ENCODE measurements at regions not wholly inside any gene's neighbourhood (a gene's known extent, or its start where the extent isn't known, plus 50 kb on each side); places are given as distances from the start of the nearest gene placed in this dataset.

DNA sequence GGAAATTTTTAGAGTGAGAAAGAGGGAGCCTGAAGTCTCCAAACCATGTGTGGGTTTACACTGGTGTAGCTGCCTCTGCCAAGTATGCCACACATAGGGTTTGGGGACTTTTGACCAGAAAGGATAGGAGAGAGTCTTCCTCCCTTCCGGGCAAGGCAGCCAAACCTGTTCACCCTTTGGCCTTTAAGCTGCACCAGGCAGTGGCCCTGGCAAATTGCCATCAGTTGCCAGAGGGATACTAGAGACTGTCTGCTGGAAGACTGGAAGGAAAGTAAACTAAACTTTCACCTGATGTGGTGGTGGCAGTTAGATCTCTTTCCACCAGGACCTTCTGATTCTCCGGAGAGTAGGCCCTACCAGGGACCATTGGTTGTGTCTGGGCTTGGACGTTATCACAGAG lies 1263.2 kb downstream of the FAM181B start:
- intact Hi-C loops (cut with DNase I, micrococcal nuclease), result no loop called here
- ATAC-seq (no peak), DNase-seq (peak in 1 of 2 donors; percentile 3)

DNA sequence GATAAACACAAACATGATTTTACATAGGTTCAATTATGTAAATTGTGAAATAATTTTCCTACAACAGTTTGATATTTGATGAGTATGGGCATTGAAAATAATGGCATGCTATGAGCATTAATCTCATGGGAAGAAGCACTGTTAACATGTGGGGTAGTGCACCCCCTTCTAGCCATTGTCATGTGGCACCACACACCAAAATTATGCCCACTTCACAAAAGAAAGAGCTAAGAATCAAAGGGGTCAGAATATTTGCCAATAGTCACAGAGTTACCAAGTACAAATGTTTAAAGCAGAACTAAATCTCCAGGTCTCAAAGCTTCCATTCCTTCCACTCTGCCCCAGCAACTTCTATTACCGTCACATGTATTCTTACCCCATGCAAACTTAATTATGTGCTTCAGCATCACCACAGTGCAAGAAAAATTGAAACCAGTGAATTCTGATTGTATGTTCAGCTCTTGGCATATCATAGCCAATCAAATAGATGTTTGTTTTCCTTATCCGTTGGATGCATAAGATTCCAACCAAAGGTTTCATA lies 1273.8 kb downstream of the FAM181B start:
- intact Hi-C loops (cut with DNase I, micrococcal nuclease), result no loop called here
- no peak for ATAC-seq
- no peak for DNase-seq

DNA sequence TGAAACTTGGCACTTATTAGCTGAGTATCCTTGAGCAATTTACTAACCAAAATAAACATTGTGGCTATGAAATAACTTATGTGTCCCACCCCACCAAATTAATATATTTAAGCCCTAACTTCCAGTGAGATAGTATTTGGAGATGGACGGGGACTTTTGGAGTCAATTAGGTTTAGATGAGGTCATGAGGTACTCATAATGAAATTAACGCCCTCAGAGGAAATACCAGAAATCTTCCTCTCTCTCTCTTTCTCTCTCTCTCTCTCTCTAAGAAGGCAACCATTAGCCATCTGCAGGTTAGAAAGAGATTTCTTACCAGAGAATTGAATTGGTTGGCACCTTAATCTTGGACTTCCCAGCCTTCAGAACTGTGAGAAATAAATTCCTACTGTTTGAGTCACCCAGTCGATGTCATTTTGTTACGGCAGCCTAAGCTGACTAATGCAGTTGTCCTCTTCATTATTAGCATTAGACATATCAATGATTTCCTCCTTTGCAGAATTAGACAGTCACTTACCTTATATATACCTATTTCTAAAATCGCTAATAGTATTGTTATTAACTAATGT lies 1284.0 kb downstream of the FAM181B start:
- DNase-seq (no peak), ATAC-seq (no peak)
- intact Hi-C loops (cut with DNase I, micrococcal nuclease), result no loop called here

GRCh38 chr11:81444297-81444696 lies 1289.4 kb downstream of the FAM181B start:
- intact Hi-C loops (cut with DNase I, micrococcal nuclease), result no loop called here
- no peak for DNase-seq
- ATAC-seq, result no peak

DNA sequence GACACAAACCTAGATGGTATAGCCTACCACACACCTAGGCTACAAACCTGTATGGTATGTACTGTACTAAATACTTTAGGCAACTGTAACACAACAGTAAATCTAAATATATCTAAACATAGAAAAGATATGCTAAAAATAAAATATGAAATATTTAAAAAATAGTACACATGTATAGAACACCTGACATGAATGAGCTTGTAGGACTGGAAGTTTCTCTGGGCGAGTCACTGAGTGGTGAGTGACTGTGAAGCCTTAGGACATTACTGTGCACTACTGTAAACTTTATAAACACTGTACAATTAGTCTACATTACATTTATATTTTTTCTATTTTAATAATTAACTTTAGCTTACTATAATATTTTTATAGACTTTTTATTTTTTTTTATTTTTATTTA lies 1301.3 kb downstream of the FAM181B start:
- ATAC-seq, result no peak
- DNase-seq, result no peak
- intact Hi-C loops (cut with DNase I, micrococcal nuclease), result no loop called here

DNA sequence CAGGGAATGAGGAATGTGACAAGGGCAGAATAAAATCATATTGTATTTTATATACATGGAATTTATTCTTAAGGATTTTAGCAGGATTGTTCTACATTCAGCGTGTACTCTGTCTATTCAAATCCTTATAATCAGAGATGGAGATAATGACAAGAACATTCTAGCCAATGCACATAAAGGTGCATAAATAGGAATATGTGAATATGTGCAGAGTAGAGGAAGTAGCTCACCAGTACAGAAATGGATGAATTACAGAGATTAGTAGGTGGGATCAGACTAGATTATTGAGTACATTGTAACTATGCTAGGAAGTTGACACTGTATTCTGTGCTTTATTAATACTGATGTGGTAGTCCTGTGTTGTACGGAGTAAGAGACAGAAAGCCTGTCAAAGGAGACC lies 1308.8 kb downstream of the FAM181B start:
- DNase-seq (no peak), ATAC-seq (no peak)
- intact Hi-C loops (cut with DNase I, micrococcal nuclease), result no loop called here

DNA sequence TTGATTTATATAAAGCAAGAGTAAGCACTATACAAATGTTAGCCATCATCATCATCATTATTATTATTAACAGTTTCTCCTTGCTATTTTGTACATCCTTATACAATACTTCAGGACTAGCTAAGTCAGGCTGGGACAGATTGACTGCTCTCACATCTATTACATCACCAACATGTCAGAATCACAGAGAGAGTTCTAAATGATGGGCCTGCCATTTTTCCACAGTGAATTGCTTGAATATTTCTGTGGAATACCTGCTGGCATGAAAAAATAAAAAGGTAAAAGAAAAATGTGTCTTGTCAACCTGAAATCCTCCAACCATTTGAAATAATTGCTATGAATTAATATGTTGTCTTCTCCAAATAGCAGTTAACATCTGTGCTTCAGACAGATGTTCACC lies 1311.3 kb downstream of the FAM181B start:
- DNase-seq (no peak), ATAC-seq (no peak)
- intact Hi-C loops (cut with DNase I, micrococcal nuclease), result no loop called here

DNA sequence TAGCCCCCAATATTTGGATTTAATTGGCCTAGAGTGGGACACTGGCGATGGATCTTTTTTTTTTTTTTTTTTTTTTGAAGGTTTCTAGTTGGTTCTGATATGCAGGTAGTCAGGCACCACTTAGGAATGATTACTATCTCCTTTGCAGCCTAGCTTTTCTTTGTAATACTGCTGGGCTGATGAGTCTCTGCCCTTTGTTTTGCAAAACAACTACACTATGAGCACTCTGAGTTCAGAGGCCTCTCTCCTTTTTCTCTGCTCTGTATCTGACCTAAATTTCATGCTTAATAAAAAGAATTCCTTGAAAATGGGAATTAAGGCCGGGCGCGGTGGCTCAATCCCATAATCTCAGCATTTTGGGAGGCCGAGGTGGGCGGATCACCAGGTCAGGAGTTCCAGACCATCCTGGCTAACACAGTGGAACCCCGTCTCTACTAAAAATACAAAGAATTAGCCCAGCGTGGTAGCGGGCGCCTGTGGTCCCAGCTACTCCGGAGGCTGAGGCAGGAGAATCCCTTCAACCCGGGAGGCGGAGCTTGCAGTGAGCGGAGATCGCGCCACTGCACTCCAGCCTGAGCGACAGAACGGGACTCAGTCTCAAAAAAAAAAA lies 1312.3 kb downstream of the FAM181B start:
- intact Hi-C loops (cut with DNase I, micrococcal nuclease), result no loop called here
- no peak for DNase-seq
- no peak for ATAC-seq

DNA sequence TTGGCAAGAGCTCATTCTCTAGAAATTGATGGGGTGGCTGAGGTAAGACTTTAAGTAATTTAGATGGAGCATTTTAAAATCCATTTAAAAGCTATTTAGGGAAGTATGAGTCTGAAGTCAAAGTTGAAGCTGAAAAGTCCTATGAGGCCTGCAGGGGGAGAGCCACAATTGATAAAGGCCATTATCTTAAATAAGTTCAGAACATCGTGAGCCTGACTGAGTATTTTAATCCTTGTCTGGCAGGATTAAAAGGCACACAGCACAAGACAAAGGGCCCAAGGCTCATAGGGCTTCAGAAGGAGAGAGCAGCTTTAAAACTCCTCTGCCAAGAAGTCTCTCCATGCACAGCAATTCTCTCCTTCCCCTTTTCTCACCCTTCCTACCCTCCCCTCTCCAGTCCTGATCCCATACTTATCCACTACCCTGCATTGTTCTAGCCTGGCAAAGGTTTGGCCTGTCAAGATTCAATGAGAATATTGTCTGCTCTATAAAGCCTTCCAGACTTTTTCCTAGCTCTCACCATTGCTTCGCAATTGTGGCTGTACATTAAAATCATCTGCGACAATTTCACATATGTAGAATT lies 1312.9 kb downstream of the FAM181B start:
- DNase-seq (no peak), ATAC-seq (no peak)
- intact Hi-C loops (cut with DNase I, micrococcal nuclease), result no loop called here

DNA sequence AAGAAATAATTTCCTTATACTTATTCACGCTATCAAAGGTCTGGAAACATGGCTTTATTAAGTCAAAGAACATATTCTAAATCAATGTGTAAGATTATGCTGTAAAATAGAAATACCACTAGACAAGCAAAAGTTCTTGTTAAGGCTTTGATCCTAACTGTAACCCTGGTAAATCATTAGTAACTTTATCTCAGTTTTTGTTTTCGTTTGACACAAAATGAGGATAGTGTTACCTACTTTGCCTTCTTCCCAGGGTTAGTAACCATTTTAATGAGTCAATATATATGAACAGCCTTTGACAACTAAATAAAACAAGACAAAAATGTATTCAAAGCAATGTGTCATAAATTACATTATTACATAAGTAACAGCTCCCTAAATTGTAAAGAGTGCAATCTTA lies 1336.3 kb downstream of the FAM181B start:
- intact Hi-C loops (cut with DNase I, micrococcal nuclease), result no loop called here
- ATAC-seq, result no peak
- no peak for DNase-seq

GRCh38 chr11:81394311-81394710 lies 1339.4 kb downstream of the FAM181B start:
- intact Hi-C loops (cut with DNase I, micrococcal nuclease), result no loop called here
- no peak for DNase-seq
- no peak for ATAC-seq

DNA sequence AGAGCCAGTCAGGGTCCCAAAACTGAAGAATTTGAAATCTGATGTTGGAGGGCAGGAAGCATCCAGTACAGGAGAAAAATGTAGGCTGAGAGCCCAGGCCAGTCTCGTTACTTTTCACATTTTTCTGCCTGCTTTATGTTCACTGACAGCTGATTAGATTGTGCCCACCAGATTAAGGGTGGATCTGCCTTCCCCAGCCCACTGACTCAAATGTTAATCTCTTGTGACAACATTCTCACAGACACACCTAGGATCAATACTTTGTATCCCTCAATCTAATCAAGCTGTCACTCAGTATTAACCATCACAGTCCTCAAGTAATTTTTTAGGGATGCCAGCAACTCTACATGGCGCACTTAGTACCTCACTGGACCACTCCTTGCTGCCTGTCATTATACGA lies 1345.3 kb downstream of the FAM181B start:
- no peak for ATAC-seq
- intact Hi-C loops (cut with DNase I, micrococcal nuclease), result no loop called here

DNA sequence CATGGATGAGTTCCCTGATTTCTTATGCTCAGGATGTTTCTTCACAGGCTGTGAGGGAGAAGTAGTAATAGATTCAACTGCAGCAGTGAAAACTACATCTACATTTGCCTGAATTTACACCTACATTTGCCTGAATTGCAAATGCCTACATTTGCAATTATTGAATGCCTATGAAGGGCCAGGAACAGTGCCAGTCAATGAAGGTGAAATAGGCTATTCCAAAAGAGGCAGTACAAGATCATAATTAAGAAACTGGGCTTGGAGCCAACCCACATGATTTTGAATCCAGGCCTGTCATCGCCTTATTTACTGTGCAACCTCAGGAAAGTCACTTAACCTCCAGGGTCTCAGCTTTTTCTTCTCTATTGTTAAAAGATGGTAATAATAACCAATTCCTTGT lies 1353.3 kb downstream of the FAM181B start:
- DNase-seq (no peak), ATAC-seq (no peak)
- intact Hi-C loops (cut with DNase I, micrococcal nuclease), result no loop called here

More for the DNA sequence above, 1345.3 kb downstream of the FAM181B start:
- DNase-seq, result no peak

- intact Hi-C loops (cut with DNase I, micrococcal nuclease), result no loop called here
- ATAC-seq (no peak), DNase-seq (no peak)
Measured at GRCh38 chr11:81377418-81377817, 1356.2 kb downstream of the FAM181B start.

DNA sequence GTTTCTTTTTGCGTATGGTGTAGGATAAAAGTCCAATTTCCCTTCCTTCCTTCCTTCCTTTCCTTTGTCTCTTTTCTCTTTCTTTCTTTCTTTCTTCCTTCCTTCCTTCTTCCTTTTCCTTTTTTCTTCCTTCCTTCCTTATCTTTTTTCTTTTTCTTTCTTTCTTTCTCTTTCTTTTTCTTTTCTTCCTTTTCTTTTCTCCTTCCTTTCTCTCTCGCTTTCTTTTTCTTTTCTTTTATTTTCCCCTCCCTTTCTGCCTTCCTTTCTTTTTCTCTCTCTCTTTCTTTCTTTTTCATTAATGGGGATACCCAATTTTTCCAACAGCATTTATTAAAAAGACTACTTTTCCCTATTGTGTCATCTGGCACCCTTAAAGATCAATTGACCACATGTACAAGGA lies 1359.7 kb downstream of the FAM181B start:
- intact Hi-C loops (cut with DNase I, micrococcal nuclease), result no loop called here
- no peak for ATAC-seq
- DNase-seq, result no peak

DNA sequence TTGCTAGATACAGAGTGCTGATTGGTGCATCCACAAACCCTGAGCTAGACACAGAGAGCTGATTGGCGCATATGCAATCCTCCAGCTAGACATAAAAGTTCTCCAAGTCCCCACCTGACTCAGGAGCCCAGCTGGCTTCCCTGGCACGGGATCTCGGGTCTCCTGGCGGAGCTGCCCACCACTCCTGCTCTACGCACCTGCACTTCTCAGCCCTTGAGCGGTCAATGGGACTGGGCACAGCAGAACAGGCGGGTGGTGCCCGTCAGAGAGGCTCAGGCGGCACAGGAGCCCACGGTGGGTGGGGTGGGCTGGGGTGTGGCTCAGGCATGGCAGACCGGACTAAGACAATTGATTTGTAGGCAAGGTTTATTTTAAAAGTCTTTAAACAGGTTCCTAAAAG lies 1365.5 kb downstream of the FAM181B start:
- DNase-seq (no peak), ATAC-seq (no peak)
- intact Hi-C loops (cut with DNase I, micrococcal nuclease), result no loop called here

- DNase-seq (no peak), ATAC-seq (no peak)
- intact Hi-C loops (cut with DNase I, micrococcal nuclease), result no loop called here
Measured at GRCh38 chr11:81365496-81365895, 1368.2 kb downstream of the FAM181B start.

- no peak for ATAC-seq
- intact Hi-C loops (cut with DNase I, micrococcal nuclease), result no loop called here
Measured at GRCh38 chr11:81359476-81359875, 1374.2 kb downstream of the FAM181B start.

DNA sequence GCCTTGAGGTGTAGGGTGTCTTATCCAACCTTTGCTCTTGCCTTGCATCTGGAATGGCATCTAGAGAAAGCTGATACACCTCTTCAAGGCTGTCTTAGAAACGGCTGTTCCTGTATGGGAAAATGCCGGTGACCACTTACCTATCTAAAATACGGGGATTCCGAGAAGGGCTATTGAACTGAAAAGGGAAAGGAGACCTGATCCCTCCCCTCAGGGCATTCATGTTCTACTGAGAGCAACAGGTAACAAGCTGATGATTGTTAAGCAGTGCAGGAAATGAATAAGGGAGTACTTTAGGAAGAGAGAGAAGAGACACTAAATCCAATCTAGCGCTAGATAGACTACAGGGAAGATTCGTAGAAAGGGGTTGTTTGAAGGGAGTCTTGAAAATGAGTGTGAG lies 1388.1 kb downstream of the FAM181B start:
- intact Hi-C loops (cut with DNase I, micrococcal nuclease), result no loop called here
- no peak for ATAC-seq
- DNase-seq, result no peak

More at GRCh38 chr11:81359476-81359875, 1374.2 kb downstream of the FAM181B start:
- no peak for DNase-seq

- intact Hi-C loops (cut with DNase I, micrococcal nuclease), result no loop called here
- DNase-seq (no peak), ATAC-seq (no peak)
Measured at GRCh38 chr11:81342966-81343365, 1390.7 kb downstream of the FAM181B start.

GRCh38 chr11:81340225-81340624 lies 1393.4 kb downstream of the FAM181B start:
- ATAC-seq (no peak), DNase-seq (no peak)
- intact Hi-C loops (cut with DNase I, micrococcal nuclease), result no loop called here
